ENCODE measurements at regions not wholly inside any gene's neighbourhood (a gene's known extent, or its start where the extent isn't known, plus 50 kb on each side); places are given as distances from the start of the nearest gene placed in this dataset.

DNA sequence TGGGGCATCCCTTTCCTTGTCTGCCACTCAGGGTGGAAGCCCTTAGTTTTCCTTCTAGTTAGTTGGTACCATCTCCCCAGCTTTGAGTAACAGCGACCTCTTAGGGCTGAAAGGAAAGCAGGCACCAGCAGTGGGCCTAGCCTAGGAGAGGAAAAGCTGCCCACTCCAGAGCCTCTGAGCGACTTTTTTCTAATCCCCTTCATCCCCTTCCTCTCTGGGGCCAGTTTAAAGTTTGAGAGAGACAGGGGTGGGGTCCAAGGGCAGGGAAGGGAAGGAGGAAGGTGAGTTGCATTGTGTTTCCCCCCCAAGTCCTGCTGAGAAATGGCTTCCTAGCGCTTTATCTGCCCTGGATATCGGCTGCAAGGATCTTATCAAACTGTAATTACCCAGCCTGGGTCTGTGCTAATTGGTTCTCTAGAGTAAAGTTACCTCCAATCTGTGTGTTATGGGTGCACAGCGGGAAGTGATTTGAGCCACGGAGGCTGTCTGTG lies 573.9 kb upstream of the CADM1 start:
- no peak for DNase-seq (ENCODE audit: low spot score)

DNA sequence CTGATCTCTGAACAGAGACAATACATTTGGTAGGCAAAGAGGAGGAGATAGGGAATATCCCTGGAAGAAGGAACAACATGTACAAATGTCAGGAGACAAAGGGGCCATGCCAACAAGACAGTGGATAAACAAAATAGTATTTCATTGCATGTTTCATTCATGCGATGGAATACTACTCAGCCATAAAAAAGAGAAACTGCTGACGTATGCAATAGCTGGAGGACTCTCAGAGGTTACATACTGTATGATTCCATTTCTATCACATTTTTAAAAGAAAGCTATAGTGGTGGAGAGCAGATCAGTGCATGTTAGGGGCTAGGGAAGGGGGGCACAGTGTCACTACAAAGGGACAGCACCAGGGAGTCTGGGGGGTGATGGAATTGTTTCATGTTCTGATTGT lies 572.9 kb upstream of the CADM1 start:
- DNase-seq (ENCODE audit: low spot score), result no peak

DNA sequence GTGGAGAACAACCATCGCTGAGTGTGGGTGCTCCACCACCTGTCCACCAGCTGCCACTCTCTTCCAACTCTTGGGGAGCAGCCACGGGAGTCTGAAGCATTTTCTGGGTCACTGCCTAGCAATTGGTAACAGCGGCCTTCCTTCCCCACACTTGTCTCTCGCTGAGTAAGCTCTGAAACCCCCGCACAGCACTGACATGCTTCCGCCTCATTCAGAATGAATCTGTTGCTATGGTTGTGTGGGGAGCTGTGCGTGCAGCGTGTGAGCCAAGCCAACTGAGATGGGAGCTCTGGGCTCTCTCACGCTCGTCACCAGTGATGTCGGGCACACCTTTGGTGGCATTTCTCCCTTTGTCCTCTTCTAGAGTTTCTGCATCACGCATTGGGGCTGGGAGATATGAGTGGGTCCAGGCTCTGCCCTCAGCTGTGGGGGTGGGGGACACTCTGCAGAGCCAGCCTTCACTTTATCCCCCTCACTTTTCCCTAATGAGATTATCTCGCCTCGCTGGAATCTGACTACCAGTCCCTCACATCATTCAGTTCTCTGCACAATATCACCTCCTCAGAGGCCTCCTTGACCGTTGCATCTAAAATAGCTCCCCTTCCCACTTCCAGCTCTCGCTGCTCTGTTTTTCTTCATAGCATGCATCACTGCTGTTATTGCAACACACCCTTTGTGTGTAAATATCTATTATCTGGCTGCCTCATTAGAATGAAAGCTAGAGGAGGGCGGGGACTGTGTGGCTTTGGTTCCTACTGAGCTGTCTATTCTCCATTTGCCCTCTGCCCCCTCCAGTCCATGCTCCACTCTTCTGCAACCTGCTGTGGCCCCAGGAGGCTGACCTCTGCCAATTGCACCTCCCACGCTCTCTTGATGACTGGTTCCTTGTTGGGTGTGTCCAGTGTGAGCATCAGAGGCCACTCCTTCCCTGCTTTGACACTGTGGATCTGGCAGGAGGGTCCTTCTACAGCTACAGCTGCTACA lies 569.9 kb upstream of the CADM1 start:
- peak; percentile 3 for DNase-seq (ENCODE audit: low spot score)

DNA sequence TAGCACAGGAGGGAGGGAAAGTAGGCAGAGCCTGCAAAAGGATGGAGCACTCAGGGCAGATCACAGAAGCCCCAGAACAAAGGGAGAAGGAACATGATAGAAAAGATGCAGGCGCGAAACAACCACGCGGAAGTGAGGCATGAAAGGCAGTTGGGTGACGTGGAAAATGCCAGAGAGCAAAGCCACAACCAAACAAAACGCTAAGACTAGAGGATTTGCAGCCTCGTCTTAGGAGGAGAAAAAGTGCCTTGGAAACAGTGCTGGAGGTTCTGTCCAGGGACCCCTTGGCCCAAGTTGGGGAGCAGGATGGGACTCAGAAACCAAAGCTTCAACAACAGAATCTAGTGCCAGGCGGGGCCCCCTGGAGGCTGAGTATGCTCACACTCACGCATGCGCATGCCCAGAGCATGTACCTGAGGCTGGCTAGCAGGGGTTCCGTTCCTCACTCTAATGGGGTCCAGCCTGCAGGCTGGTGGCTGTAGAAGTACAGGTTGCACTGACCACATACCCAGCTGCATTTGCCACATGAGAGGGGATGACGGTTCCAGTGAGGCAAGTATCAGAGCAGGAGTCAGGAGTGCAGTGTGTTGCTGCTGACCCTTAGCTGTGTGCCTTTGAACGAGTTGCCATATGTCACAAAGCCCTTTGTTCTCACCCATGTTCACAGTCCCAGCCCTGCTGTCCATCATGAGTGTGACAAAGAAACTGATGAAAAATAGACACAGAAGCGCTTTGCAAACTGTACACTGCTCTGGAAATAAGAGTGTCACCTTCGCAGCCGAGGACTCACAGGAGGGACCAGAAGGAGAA lies 568.6 kb upstream of the CADM1 start:
- no peak for DNase-seq (ENCODE audit: low spot score)

DNA sequence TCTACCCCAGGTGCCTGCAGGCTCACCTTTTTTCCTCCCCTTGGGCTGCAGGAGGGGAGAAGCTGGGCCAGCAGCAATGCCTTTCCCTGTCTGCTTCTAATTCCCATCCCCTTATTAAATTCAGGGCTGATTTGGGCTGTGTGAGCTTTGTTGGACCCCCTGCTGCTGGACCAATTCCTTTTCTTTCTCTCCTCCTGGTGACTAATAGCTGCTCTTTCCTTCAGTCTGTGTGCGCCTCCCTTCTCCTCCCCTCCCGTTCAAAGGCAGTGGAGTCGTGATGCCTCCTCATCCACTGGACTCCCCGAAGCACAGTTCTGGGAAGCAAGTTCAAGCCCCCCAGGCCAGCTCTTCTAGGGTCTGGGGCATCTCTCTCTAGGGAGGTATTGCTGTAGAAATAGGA lies 567.9 kb upstream of the CADM1 start:
- DNase-seq (ENCODE audit: low spot score), result no peak

DNA sequence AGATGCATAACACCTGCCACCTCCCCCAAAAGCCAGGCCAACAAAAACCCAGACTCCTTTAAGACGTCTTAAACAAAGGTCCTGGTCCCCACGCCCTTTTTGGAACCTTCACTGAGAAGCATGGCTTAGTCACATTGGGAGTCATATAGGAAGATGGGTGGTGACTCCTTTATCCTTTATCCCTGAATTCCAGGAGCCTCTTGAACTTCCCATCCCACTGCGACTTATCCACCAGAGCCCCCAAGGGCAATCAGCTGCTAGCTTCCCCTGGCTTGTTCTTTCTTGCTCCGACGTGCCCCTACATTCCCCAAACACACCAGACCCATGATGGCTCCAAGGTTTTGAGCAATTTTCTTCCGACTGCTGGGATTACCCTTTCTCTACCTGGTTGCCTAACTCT lies 567.0 kb upstream of the CADM1 start:
- DNase-seq (ENCODE audit: low spot score), result no peak

DNA sequence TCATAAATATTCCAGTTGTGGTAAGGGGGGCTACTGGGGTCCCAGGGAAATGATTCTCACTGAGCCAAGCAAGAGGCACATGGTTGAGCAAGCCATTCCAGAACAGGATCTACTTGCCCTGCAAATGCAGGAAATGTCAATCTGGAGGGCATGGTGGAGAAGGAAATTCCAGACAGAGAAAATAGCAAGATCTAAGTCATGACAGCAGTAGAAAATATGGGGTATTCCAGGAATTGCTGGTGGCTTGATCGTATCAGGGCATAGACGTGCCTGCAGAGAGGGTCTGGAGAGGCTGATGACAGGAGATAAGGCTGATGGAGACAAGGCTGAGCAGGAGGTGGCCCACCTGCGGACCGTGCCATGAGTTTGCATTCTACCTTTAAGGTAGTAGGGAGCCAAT lies 566.3 kb upstream of the CADM1 start:
- no peak for DNase-seq (ENCODE audit: low spot score)

DNA sequence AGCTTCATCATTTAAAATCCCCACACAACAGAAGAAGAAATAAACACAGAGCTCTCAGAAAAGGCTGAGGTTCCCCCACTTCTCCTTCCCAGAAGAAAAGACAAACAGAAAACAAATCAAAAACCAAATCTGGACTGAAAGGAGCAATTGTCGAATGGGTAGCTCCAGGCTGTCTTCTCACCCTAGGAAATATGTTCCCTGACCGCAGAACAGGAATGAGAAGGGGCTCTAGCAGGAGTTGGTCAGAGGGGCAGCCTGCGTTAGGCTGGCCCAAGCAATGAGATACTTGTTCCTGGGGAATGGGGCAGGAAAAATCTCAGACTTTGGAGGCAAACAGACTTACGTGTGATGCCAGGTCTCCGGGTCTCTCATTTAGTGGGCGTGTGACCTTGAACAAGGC lies 562.6 kb upstream of the CADM1 start:
- no peak for DNase-seq (ENCODE audit: low spot score)

DNA sequence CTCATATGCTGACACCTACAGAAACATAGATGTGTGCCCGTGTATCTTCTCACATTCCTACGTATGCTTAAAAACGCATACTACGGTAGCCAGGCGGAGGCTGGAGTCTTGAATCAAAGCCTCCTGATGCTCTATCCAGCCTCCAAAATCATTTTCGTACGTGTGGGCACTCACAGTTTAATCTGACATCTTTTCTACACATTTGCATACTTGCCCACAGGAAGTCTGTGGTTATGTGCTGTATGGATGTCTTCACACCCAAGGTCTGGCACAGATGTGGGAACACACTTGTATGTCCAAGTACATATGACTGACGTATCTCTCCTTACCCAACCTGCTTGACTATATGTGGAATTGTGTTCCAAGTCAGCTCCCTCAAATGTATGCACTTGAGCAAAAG lies 561.8 kb upstream of the CADM1 start:
- no peak for DNase-seq (ENCODE audit: low spot score)

DNA sequence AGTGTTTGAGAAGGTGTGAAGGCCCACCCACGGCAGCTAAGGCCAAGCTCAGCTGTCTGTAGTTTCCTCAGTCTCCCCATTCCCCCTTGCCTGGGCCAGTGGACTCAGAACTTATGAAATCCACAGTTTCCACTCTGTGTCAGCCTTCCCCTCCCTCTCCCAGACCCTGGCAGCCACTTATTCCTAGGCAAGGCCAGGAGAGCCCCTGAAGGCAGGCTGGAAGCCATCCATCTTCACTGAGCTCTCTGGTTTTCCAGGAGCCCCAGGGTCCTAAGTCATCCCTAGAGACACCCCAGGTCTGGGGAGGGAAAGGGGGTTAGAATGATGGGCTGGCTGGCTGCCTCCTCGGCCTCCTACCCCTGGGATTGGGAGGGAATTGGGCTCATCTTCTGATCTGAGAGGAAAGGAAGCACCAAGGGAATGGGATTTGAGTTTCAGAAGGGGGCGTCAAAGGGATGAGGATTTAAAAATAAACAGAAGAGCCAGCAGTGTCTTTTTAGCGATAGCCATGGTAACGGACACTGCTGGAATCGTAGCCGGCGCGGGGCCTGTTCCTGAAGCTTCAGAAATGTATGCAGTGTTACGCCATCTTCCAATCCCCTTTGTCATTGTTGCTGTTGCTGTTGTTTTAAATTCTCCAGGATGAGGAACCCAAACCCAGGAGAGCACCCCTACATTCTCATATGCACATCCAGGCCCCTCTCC lies 561.1 kb upstream of the CADM1 start:
- no peak for DNase-seq (ENCODE audit: low spot score)

DNA sequence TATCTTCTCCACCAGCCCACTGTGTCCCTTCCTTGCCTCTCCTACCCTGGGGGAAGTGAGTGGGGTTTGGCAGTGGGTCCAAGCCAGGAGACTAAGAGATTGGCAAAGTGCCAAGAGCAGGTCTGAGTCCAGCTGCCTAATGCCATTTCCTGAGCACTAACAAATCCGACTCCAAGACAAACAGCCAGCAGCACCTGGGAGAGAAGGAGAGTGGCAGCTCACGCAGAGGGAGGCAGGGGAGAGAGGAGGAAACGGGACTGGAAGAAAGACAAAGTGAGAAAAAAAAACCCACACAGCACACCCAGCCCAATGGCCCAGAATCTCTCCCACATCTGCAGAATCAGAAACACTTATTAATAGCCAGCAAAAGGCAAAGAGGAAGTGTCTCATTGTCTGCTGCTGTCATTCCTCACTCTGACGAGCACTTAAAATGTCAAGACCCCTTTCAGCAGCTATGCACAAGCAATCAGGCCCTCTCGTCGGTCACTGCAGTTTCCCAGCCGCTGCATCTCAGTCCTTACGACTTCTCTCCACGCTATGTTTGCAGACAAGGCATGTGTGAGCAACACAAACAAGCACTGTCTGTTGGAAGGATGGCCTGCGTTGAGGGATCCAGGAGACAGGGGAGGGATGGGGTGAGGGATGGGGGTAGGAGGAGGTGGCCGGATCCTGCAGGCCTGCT lies 558.4 kb upstream of the CADM1 start:
- no peak for DNase-seq (ENCODE audit: low spot score)

DNA sequence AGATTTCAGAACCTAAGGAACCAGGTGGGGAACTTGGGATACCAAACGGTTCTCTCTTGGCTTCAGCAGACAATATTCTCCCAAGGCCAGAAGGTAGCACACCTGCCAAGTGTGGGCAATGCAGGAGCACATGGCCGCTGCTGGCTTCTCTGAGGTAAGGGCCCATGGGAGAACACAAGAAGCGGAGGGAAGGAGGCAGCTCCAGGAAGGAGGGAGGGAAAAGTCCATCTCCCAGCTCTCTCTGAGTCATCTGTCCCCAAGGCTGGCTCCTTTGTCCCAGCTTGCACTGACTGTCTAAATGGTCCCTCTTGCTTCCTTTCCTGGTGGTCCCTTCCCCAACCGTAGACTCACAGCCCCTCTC lies 557.9 kb upstream of the CADM1 start:
- DNase-seq (ENCODE audit: low spot score), result no peak

DNA sequence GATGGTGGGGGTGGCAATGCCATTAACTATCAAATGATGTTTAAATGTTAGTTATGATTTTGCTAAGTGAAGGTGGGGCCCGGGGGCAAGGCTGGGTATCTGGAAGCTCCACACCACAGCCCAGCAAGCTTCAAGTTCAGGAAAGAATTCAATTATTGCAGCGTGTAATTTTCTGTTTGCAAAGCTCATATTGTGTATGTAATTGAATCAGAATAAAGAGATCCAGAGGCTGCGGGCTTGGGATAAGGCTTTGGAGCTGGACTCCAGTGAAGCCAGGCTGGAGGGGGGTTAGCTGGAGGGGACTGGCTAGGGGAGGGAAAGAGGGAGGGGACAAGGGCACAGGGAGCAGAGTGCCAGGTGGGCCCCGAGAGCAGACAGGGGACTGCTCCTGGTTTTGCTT lies 557.1 kb upstream of the CADM1 start:
- DNase-seq (ENCODE audit: low spot score), result no peak

DNA sequence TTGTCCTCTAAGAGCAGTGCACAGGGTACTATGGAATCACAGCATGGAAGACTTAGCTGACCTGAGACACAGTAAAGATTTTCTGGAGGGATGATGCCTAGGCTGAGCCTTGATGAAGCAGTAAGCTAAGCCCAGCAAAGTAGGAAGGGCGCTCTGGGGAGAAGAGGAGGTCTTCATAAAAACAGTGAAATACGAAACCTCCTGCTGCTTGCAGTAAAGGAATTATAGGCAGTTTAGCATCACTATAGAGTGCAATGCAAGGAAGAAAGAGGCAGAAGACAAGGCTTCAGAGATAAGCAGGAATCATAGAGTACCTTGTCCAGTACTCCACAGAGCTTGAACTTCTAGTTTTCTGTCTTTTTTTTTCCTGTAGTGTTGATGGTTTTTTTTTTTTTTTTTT lies 555.7 kb upstream of the CADM1 start:
- no peak for DNase-seq (ENCODE audit: low spot score)

DNA sequence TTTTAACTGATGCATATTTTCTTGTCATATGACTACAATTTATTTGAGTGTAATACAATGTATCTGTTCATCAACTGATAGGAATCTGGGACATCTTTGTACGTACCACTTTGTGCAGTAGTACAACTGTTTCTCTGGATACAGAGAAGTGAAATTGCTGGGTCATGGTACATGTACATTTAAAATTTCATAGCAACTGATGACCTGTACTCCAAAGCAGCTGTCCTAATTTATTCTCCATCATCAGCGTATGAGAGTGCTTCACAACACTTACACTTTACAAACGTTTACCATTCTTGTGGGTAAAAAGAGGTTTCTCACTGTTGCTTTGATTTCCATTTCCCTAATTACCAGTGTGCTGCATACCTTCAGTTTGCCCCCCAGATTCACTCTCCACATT lies 552.8 kb upstream of the CADM1 start:
- DNase-seq (ENCODE audit: low spot score), result no peak

DNA sequence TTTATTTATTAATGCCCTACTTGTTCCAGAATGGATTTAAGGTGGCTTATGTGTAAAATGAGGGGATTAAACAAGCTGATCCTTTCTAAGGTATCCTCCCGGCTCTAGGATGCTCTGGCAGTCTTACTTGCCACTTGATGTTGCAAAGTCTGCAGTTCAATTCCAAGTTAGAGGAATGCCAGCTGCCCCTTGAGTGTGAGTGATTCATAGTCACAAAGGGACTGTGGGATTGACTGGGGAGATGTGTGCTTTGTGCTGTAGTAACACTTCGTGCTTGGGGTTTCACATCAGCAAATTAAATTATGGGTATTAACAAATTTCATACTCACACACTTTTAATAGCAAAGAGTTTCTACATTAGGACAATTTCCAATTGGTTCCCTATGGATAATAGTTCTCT lies 550.8 kb upstream of the CADM1 start:
- no peak for DNase-seq (ENCODE audit: low spot score)

DNA sequence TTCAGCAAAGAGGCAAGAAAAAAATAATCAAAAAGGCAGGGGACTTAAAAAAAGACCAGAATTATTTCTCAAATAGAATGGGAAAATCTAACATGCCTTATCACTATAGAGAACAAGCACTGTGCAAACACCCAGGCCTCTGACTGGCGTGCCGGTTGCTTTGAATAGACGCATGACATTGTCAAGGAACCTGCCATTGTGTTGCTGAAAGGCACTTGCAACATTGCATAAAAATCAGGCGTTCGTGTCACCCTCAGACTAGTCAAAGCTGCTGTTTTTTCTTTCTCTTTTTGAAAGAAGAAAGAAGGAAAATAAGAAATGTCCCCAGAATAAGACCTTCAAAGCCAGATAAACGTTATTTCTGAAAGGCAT lies 549.3 kb upstream of the CADM1 start:
- no peak for DNase-seq (ENCODE audit: low spot score)

DNA sequence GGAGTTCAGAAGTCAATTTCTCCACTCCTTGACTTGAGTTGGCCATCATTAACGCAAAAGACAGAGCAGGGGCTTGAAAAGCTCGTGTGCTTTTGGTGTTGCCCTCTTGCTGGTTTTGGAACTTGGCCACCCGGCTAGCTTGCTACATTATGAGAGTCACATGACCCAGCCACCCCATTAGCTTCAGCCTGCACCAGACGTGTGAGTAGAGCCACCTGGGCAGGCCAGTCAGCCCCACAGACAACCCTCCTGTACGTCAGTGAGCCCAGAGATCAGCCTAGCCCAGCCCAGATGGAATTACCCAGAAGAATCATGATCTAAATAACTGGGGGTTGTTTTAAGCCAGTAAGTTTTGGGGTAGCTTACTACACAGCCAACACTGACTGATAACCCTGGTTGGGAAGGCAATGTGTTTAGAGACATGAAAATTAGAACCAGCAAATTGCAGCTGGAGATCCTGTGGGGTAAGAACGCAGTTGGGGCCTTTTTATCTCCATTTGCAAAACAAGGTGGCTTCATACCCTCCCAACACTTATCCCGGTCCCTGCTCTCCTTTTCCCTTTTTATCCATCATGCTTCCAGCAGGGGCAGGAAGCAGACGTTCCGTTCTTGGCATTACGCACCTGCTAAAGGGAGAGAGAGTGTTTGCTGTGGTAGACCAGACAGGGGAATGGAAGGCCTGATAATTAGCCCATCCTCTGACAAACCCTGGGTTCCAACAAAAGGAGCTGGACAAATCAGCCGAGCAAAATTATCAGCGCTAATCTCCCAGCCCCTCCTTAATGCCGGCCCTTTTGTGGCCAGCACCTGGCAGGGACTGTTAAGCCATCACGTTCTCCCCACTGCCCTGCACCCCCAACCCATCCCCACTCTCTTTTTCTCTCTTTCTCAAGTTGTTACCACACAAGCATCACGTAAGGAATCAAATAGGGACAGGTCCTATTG lies 548.7 kb upstream of the CADM1 start:
- no peak for DNase-seq (ENCODE audit: low spot score)

DNA sequence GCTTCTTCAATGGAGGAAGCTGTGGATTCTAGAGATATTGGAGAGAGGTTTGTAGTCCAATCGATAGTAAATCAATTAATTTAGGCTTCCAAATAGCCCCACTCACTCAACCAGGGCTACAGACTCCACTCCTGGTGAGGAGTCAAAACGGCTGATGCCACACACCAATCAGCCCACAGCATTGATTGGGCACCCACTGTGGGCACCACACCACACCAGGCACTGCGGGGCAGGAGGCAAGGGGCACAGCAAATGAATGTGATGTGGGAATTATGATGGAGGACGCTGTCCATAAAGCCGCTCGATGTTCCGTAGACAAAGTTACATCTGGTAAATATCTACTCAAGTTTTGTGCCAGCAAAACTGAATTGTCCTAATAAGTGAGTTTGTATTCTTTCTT lies 547.3 kb upstream of the CADM1 start:
- no peak for DNase-seq (ENCODE audit: low spot score)

DNA sequence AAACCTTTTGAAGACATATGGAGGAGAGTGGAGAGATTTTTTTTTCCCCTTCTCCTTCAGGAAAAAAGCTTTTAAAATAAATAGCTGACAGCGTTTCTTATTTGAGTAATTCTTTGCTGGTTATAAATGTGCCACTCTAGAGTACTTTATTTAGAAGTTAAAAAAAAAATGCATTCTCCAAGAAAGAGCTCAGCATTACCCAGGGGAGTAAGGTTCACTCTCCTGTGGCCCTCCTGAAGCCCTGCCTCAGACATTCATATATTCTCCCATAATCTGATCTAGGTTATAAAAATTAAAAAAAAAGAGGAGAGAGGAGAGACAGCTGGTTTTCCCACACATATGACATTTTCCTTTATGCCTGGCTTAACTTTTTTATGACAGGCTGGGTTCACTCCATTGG lies 545.2 kb upstream of the CADM1 start:
- no peak for DNase-seq (ENCODE audit: low spot score)

DNA sequence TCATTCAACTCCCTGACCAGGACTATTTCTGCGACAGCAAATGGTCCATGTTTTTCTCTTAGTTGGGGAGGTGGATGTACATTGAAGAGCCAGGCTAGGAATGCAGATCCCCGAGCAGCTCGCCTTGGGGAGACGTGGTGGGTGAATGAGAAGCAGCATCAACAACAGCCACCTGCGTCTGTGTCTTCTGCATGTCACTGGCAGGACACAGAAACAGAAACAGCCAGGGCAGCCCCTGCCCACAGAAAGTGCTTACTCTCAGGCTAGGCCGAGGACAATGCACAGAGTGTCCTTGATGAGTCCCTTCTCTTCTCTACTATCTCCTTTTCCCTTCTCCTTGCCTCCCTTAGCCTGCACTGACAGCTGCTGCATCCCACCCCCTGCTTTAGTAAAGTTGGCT lies 541.9 kb upstream of the CADM1 start:
- DNase-seq (ENCODE audit: low spot score), result no peak
